K562 (cell line): ENCODE measurements at regions not wholly inside any gene's neighbourhood (a gene's known extent, or its start where the extent isn't known, plus 50 kb on each side); places are given as distances from the start of the nearest gene placed in this dataset.

ENCODE experiments used
- ADNP ChIP-seq: fragments of 200-800 bp; sonication (Bioruptor generic); IDR thresholded peaks from 2 replicates; pipeline ENCODE4 v1.6.1; 2016; ENCODE audit warnings: missing genetic modification characterization, missing compliant biosample characterization
- CXXC5 ChIP-seq: fragments of 250-450 bp; sonication (Bioruptor Pico); IDR thresholded peaks from 2 replicates; pipeline ENCODE4 v1.8.0; 2022; ENCODE audit warnings: inconsistent platforms, mild to moderate bottlenecking, moderate library complexity
- DLX4 ChIP-seq: fragments of 250-450 bp; sonication (Bioruptor Pico); IDR thresholded peaks from 2 replicates; pipeline ENCODE4 v1.6.1; 2021; ENCODE audit warnings: mild to moderate bottlenecking
- KLF16 ChIP-seq: IDR thresholded peaks from 2 replicates; pipeline ENCODE4 v1.6.1; 2016; ENCODE audit warnings: antibody characterized with exemption
- KLF6 ChIP-seq: fragments of 250-450 bp; sonication (Bioruptor Pico); IDR thresholded peaks from 2 replicates; pipeline ENCODE4 v1.4.0; 2020; ENCODE audit warnings: mild to moderate bottlenecking, moderate library complexity, borderline replicate concordance
- MTA3 ChIP-seq: fragments of 450-650 bp; formaldehyde crosslinking; IDR thresholded peaks from 2 replicates; pipeline ENCODE4 v1.6.1; 2017; ENCODE audit warnings: mild to moderate bottlenecking, borderline replicate concordance
- MYNN ChIP-seq, 2 experiments: sonication (generic); formaldehyde crosslinking in 1 of 2; IDR thresholded peaks; 2 replicates each; pipeline versions ENCODE4 v1.5.0 to v1.6.1; 2016 to 2020; ENCODE audit warnings: antibody characterized with exemption in 1 of 2, missing genetic modification reagents in 1 of 2
- PHB2 ChIP-seq: fragments of 450-650 bp; IDR thresholded peaks from 2 replicates; pipeline ENCODE4 v1.6.1; 2017; ENCODE audit warnings: low read depth
- PTRF ChIP-seq: fragments of 450-650 bp; IDR thresholded peaks from 2 replicates; pipeline ENCODE4 v1.6.1; 2016; ENCODE audit warnings: mild to moderate bottlenecking, missing genetic modification characterization, missing compliant biosample characterization
- RAD51 ChIP-seq: fragments of 450-650 bp; IDR thresholded peaks from 2 replicates; pipeline ENCODE4 v1.7.1; 2016; ENCODE audit warnings: low read depth, mild to moderate bottlenecking, borderline replicate concordance
- RBM15 ChIP-seq: fragments of 200-400 bp; formaldehyde crosslinking; IDR thresholded peaks from 2 replicates; pipeline ENCODE4 v1.6.1; 2018; ENCODE audit warnings: mild to moderate bottlenecking, low read length, moderate library complexity; ENCODE audit not compliant: insufficient read depth
- RBM34 ChIP-seq: fragments of 200-400 bp; formaldehyde crosslinking; IDR thresholded peaks from 2 replicates; pipeline ENCODE4 v1.6.1; 2018; ENCODE audit warnings: low read length, borderline replicate concordance; ENCODE audit not compliant: insufficient read depth
- REST ChIP-seq, 2 experiments: fragments of 450-650 bp; formaldehyde crosslinking in 1 of 2; IDR thresholded peaks; 2 replicates each; pipeline versions ENCODE4 v1.4.0 to v1.6.1; 2014 to 2020; ENCODE audit warnings: mild to moderate bottlenecking in 2 of 2, borderline replicate concordance in 1 of 2, low read depth in 1 of 2
- SOX6 ChIP-seq: fragments of 450-650 bp; IDR thresholded peaks from 2 replicates; pipeline ENCODE4 v1.6.1; 2014; ENCODE audit warnings: mild to moderate bottlenecking
- TAF1 ChIP-seq: IDR thresholded peaks from 2 replicates; pipeline ENCODE4 v1.6.1; 2011; ENCODE audit warnings: mild to moderate bottlenecking, low read length, moderate library complexity; ENCODE audit not compliant: insufficient read depth, control insufficient read depth, severe bottlenecking; ENCODE audit errors: extremely low read depth
- ZBTB1 ChIP-seq: sonication (generic); formaldehyde crosslinking; IDR thresholded peaks from 2 replicates; pipeline ENCODE4 v1.8.1; 2023; ENCODE audit warnings: missing genetic modification reagents, low read depth, mild to moderate bottlenecking, borderline replicate concordance
- ZNF431 ChIP-seq: sonication (generic); formaldehyde crosslinking; IDR thresholded peaks from 2 replicates; pipeline ENCODE4 v1.8.0; 2022; ENCODE audit warnings: mild to moderate bottlenecking, missing genetic modification reagents
- ZNF449 ChIP-seq: fragments of 250-450 bp; sonication (Bioruptor Pico); IDR thresholded peaks from 2 replicates; pipeline ENCODE4 v1.8.0; 2022; ENCODE audit warnings: moderate library complexity, mild to moderate bottlenecking, inconsistent platforms

GRCh38 chr18:987325-988186 lies 82.9 kb downstream of the ADCYAP1 start (continued):
- TF ChIP-seq ZNF449 (CRISPR knock-in tag) (no peak), ADNP (peak; percentile 43; the same call in 1 of the 2 replicates), SOX6 (peak; percentile 90), KLF6 (CRISPR knock-in tag) (peak; percentile 20; the same call in 1 of the 2 replicates), DLX4 (CRISPR knock-in tag) (no peak), MTA3 (peak; percentile 50), ZBTB1 (no peak), RAD51 (no peak), MYNN (IDR thresholded peaks at IDR 0.05) (peak; percentile 63; the same call in 1 of the 2 replicates), MYNN (CRISPR knock-in tag; IDR thresholded peaks at IDR 0.05) (no peak), REST (IDR thresholded peaks at IDR 0.05; ENCODE audit: borderline replicate concordance) (peak; percentile 73), REST (CRISPR knock-in tag; IDR thresholded peaks at IDR 0.05; ENCODE audit: low read depth) (no peak), CXXC5 (CRISPR knock-in tag) (peak; percentile 91), KLF16 (peak; percentile 86), RBM34 (no peak), PHB2 (no peak), ZNF431 (CRISPR knock-in tag) (no peak), TAF1 (no peak), RBM15 (no peak), PTRF (tag) (no peak)
